RWPE2 (cell line): ENCODE measurements at regions not wholly inside any gene's neighbourhood (a gene's known extent, or its start where the extent isn't known, plus 50 kb on each side); places are given as distances from the start of the nearest gene placed in this dataset.

Experiments
- ATAC-seq: fragments of 200-7000 bp; cut with Tn5 transposase; 3 replicates; pipeline ENCODE4 v1.9.1; 2021; ENCODE audit warnings: low read depth
- DNase-seq: peaks from one replicate; pipeline ENCODE4 v3.0.0-alpha.2; 2020; ENCODE audit warnings: low spot score
- H3K27ac ChIP-seq: fragments of 450-650 bp; 2 replicates; pipeline ENCODE4 v1.5.1; 2017; ENCODE audit warnings: mild to moderate bottlenecking; ENCODE audit not compliant: poor library complexity, severe bottlenecking
- H3K27me3 ChIP-seq: fragments of 250-450 bp; sonication (Bioruptor Pico); 2 replicates; pipeline ENCODE4 v1.5.1; 2021; ENCODE audit warnings: mild to moderate bottlenecking, moderate library complexity; ENCODE audit not compliant: insufficient read depth, poor library complexity, severe bottlenecking
- H3K36me3 ChIP-seq: fragments of 250-450 bp; sonication (Bioruptor Pico); 2 replicates; pipeline ENCODE4 v1.5.1; 2020; ENCODE audit warnings: low read depth, mild to moderate bottlenecking, moderate library complexity
- H3K4me1 ChIP-seq: fragments of 250-450 bp; sonication (Bioruptor Pico); 2 replicates; pipeline ENCODE4 v1.5.1; 2021; ENCODE audit warnings: mild to moderate bottlenecking, moderate library complexity; ENCODE audit not compliant: insufficient read depth, poor library complexity, severe bottlenecking
- H3K4me3 ChIP-seq: fragments of 250-450 bp; sonication (Bioruptor Pico); 2 replicates; pipeline ENCODE4 v1.5.1; 2021; ENCODE audit warnings: mild to moderate bottlenecking, moderate library complexity; ENCODE audit not compliant: severe bottlenecking
- H3K9me3 ChIP-seq: fragments of 250-450 bp; sonication (Bioruptor Pico); 2 replicates; pipeline ENCODE4 v1.5.1; 2021; ENCODE audit warnings: mild to moderate bottlenecking, moderate library complexity; ENCODE audit not compliant: severe bottlenecking
- TF ChIP-seq, protein P1 (sequence below): fragments of 450-650 bp; IDR thresholded peaks from one replicate; pipeline ENCODE4 v1.5.1; 2017; ENCODE audit warnings: mild to moderate bottlenecking, moderate library complexity; ENCODE audit not compliant: poor library complexity, severe bottlenecking

DNA sequence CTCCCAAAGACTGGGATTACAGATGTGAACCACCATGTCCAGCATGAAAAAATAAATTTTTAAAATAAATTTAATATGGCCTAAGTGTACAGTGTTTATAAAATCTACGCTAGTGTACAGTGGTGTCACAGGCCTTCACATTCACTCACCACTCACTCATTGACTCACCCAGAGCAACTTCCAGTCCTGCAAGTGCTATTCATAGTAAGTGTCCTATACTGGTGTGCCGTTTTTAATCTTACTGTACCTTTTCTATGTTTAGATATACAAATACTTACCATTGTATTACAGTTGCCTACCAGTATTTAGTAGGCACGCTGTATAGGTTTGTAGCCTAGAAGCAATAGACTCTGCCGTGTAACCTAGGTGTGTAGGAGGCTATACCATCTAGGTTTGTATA lies 76.1 kb upstream of the FOXN2 start:
- no peaks in the 10 kb centered on the region for H3K27me3 ChIP-seq
- no peaks in the 10 kb centered on the region for H3K36me3 ChIP-seq
- TF ChIP-seq, protein P1, sequence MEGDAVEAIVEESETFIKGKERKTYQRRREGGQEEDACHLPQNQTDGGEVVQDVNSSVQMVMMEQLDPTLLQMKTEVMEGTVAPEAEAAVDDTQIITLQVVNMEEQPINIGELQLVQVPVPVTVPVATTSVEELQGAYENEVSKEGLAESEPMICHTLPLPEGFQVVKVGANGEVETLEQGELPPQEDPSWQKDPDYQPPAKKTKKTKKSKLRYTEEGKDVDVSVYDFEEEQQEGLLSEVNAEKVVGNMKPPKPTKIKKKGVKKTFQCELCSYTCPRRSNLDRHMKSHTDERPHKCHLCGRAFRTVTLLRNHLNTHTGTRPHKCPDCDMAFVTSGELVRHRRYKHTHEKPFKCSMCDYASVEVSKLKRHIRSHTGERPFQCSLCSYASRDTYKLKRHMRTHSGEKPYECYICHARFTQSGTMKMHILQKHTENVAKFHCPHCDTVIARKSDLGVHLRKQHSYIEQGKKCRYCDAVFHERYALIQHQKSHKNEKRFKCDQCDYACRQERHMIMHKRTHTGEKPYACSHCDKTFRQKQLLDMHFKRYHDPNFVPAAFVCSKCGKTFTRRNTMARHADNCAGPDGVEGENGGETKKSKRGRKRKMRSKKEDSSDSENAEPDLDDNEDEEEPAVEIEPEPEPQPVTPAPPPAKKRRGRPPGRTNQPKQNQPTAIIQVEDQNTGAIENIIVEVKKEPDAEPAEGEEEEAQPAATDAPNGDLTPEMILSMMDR: no peak
- no peaks in the 10 kb centered on the region for H3K4me1 ChIP-seq
- no peaks in the 10 kb centered on the region for H3K9me3 ChIP-seq
- DNase-seq (no peak), ATAC-seq (no peak)
- H3K27ac ChIP-seq: no peak overlapping the region
- no peak overlapping the region for H3K4me3 ChIP-seq

DNA sequence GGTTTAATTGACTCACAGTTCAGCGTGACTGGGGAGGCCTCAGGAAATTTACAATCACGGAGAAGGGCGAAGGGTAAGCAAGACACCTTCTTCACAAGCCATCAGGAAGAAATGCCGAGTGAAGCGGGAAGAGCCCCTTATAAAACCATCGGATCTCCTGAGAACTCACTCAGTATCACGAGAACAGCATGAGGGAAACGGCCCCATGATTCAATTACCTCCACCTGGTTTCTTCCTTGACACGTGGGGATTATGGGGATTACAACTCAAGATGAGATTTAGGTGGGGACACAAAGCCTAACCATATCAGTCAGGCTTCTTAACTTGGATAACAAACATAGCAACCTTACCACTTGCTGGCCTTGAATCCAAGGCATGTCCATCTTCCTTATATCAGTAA lies 73.6 kb upstream of the FOXN2 start:
- no peaks in the 10 kb centered on the region for H3K4me1 ChIP-seq
- no peaks in the 10 kb centered on the region for H3K9me3 ChIP-seq
- no peak for DNase-seq
- TF ChIP-seq, protein P1: no peak
- no peak for ATAC-seq
- no peak overlapping the region for H3K4me3 ChIP-seq
- no peak overlapping the region for H3K27ac ChIP-seq
- H3K27me3 ChIP-seq: no peaks in the 10 kb centered on the region
- no peaks in the 10 kb centered on the region for H3K36me3 ChIP-seq

DNA sequence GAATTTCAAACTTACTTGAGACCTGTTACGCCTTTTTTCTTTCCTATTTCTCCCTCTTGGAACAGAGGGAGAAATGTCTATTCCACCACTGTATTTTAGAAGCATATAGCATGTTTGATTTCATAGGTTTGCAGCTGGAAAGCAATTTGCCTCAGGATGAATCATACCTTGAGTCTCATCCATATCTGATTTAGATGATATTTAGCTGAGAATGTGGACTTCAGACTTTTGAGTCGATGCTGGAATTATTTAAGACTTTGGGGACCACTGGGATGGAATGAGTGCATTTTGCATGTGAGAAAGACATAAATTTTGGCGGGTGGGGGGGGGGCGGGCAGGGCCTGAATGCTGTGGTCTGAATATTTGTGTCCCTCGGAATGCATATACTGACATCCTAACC lies 67.3 kb upstream of the FOXN2 start:
- Histone ChIP-seq H3K4me1 (peaks cover 11% of the 10 kb centered on the region), H3K4me3 (no peak overlapping the region), H3K36me3 (no peaks in the 10 kb centered on the region), H3K9me3 (no peaks in the 10 kb centered on the region), H3K27ac (no peak overlapping the region), H3K27me3 (no peaks in the 10 kb centered on the region)
- TF ChIP-seq, protein P1: no peak
- ATAC-seq: no peak
- DNase-seq: no peak

DNA sequence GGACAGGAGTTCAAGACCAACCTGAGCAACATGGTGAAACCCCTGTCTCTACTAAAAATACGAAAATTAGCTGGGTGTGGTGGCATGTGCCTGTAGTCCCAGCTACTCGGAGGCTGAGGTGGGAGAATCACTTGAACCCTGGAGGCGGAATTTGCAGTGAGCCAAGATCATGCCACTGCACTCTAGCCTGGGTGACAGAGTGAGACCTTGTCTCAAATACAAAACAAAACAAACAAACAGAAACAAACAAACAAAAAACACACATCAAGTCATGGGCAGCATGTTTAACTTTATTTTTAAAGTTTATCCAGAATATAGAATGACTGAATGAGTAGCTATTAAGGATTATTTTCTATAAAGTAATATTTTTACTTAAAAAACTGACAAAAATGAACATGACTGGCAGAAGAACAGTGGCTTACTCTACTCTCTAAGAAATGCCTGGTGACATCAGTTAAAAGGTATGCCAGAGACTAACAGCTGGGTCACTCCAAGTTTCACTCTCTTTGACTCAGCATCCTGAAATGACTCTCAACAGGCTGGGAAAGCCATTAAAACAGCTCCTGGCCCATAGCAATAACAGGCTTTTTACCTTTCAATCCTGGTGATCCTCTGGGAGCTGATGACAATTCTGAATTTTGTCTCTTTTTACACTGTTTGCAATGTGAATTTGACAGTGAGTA lies 66.1 kb upstream of the FOXN2 start:
- peak; percentile 99 for ATAC-seq
- Histone ChIP-seq H3K36me3 (no peaks in the 10 kb centered on the region), H3K27ac (peak overlapping the region; percentile 39), H3K27me3 (no peaks in the 10 kb centered on the region), H3K9me3 (no peaks in the 10 kb centered on the region), H3K4me1 (peaks cover 11% of the 10 kb centered on the region), H3K4me3 (no peak overlapping the region)
- no peak for DNase-seq
- TF ChIP-seq, protein P1: no peak

DNA sequence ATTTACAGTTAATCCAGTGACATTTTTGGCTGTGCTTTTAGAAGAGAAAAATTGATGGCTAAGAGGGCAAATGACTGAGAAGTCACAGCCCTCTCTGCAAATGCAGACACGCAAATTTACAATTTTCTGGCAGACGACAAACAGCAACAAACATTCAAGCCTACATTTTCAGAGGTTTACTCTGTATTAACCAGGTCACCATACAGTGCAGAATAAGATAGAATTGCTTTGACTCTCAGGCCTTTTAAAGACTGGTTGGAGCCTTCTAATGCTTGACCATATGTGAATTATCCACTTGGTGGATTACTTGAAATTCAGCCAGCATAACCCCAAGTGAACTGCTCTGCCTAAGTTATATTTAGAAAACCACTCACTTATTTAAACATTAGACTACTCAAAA lies 65.5 kb upstream of the FOXN2 start:
- H3K4me3 ChIP-seq: no peak overlapping the region
- ATAC-seq: no peak
- DNase-seq: no peak

More for the DNA sequence above, 65.5 kb upstream of the FOXN2 start:
- H3K9me3 ChIP-seq: no peaks in the 10 kb centered on the region
- H3K27me3 ChIP-seq: no peaks in the 10 kb centered on the region
- no peaks in the 10 kb centered on the region for H3K36me3 ChIP-seq
- H3K27ac ChIP-seq: peak overlapping the region; percentile 39
- TF ChIP-seq, protein P1: no peak
- peaks cover 11% of the 10 kb centered on the region for H3K4me1 ChIP-seq
